ENCODE measurements at regions not wholly inside any gene's neighbourhood (a gene's known extent, or its start where the extent isn't known, plus 50 kb on each side); places are given as distances from the start of the nearest gene placed in this dataset.
"Not testable (repeated sequence)": the region's sequence is repeated elsewhere in the genome, so short reads cannot be mapped to it uniquely, and the experiment has no call there.

- no peak for DNase-seq
Observed at GRCh38 chr10:29816801-29817558, 182.2 kb upstream of the SVIL start.

GRCh38 chr10:29815572-29815971, 180.8 kb upstream of the SVIL start:
- no peak for DNase-seq

GRCh38 chr10:29811751-29812427, 177.1 kb upstream of the SVIL start:
- no peak for DNase-seq

GRCh38 chr10:29810816-29811215, 176.0 kb upstream of the SVIL start:
- no peak for DNase-seq

- DNase-seq, result not testable (repeated sequence)
Observed at GRCh38 chr10:29810231-29810630, 175.5 kb upstream of the SVIL start.

- DNase-seq, result no peak
Observed at GRCh38 chr10:29809383-29809782, 174.6 kb upstream of the SVIL start.

- DNase-seq, result no peak
Observed at GRCh38 chr10:29807163-29807806, 172.5 kb upstream of the SVIL start.

- DNase-seq, result no peak
Observed at GRCh38 chr10:29806350-29806788, 171.6 kb upstream of the SVIL start.

- DNase-seq, result no peak
Observed at GRCh38 chr10:29805134-29805723, 170.5 kb upstream of the SVIL start.

- no peak for DNase-seq
Observed at GRCh38 chr10:29804025-29804852, 169.5 kb upstream of the SVIL start.

- DNase-seq, result no peak
Observed at GRCh38 chr10:29802171-29802570, 167.4 kb upstream of the SVIL start.

- no peak for DNase-seq
Observed at GRCh38 chr10:29798921-29799690, 164.3 kb upstream of the SVIL start.

- DNase-seq, result no peak
Observed at GRCh38 chr10:29797616-29798015, 162.8 kb upstream of the SVIL start.

GRCh38 chr10:29795850-29796249, 161.1 kb upstream of the SVIL start:
- no peak for DNase-seq

GRCh38 chr10:29794776-29795611, 160.2 kb upstream of the SVIL start:
- DNase-seq, result no peak

GRCh38 chr10:29791773-29792172, 157.0 kb upstream of the SVIL start:
- DNase-seq, result no peak

GRCh38 chr10:29790207-29790606, 155.4 kb upstream of the SVIL start:
- DNase-seq, result no peak

- no peak for DNase-seq
Observed at GRCh38 chr10:29788113-29788512, 153.3 kb upstream of the SVIL start.

GRCh38 chr10:29785701-29786100, 150.9 kb upstream of the SVIL start:
- no peak for DNase-seq

GRCh38 chr10:29784175-29784773, 149.5 kb upstream of the SVIL start:
- DNase-seq, result no peak

Data from CD4-positive, alpha-beta T cell treated with Interleukin-17A for 1 hour (primary cell).